ENCODE measurements at regions not wholly inside any gene's neighbourhood (a gene's known extent, or its start where the extent isn't known, plus 50 kb on each side); places are given as distances from the start of the nearest gene placed in this dataset.
"Not testable (repeated sequence)": the region's sequence is repeated elsewhere in the genome, so short reads cannot be mapped to it uniquely, and the experiment has no call there.

- DNase-seq (ENCODE audit: low read depth, low spot score): no peak
- no peak overlapping the region for H3K4me3 ChIP-seq (ENCODE audit: low read length)
Measured at GRCh38 chr4:3607690-3608552, 75.7 kb upstream of the LRPAP1 start.

GRCh38 chr4:3606850-3607249, 74.6 kb upstream of the LRPAP1 start:
- not testable (repeated sequence) for DNase-seq (ENCODE audit: low read depth, low spot score); H3K4me3 ChIP-seq (ENCODE audit: low read length)

GRCh38 chr4:3606271-3606670, 74.0 kb upstream of the LRPAP1 start:
- not testable (repeated sequence) for H3K4me3 ChIP-seq (ENCODE audit: low read length); DNase-seq (ENCODE audit: low read depth, low spot score)

- no peak overlapping the region for H3K4me3 ChIP-seq (ENCODE audit: low read length)
- DNase-seq (ENCODE audit: low read depth, low spot score): no peak
Measured at GRCh38 chr4:3605491-3605890, 73.3 kb upstream of the LRPAP1 start.

GRCh38 chr4:3602886-3603645, 70.8 kb upstream of the LRPAP1 start:
- not testable (repeated sequence) for DNase-seq (ENCODE audit: low read depth, low spot score); H3K4me3 ChIP-seq (ENCODE audit: low read length)

- DNase-seq (ENCODE audit: low read depth, low spot score): no peak
- H3K4me3 ChIP-seq (ENCODE audit: low read length): no peak overlapping the region
Measured at GRCh38 chr4:3601992-3602391, 69.8 kb upstream of the LRPAP1 start.

GRCh38 chr4:3601108-3601690, 69.0 kb upstream of the LRPAP1 start:
- DNase-seq (ENCODE audit: low read depth, low spot score); H3K4me3 ChIP-seq (ENCODE audit: low read length): not testable (repeated sequence)

- H3K4me3 ChIP-seq (ENCODE audit: low read length): no peak overlapping the region
- no peak for DNase-seq (ENCODE audit: low read depth, low spot score)
Measured at GRCh38 chr4:3599951-3600350, 67.7 kb upstream of the LRPAP1 start.

- no peak overlapping the region for H3K4me3 ChIP-seq (ENCODE audit: low read length)
- no peak for DNase-seq (ENCODE audit: low read depth, low spot score)
Measured at GRCh38 chr4:3598695-3599227, 66.5 kb upstream of the LRPAP1 start.

- not testable (repeated sequence) for H3K4me3 ChIP-seq (ENCODE audit: low read length); DNase-seq (ENCODE audit: low read depth, low spot score)
Measured at GRCh38 chr4:3597896-3598505, 65.8 kb upstream of the LRPAP1 start.

- DNase-seq (ENCODE audit: low read depth, low spot score); H3K4me3 ChIP-seq (ENCODE audit: low read length): not testable (repeated sequence)
Measured at GRCh38 chr4:3596957-3597733, 64.9 kb upstream of the LRPAP1 start.

GRCh38 chr4:3595627-3596291, 63.5 kb upstream of the LRPAP1 start:
- not testable (repeated sequence) for DNase-seq (ENCODE audit: low read depth, low spot score); H3K4me3 ChIP-seq (ENCODE audit: low read length)

GRCh38 chr4:3594751-3595150, 62.5 kb upstream of the LRPAP1 start:
- not testable (repeated sequence) for DNase-seq (ENCODE audit: low read depth, low spot score)

GRCh38 chr4:3589946-3590924, 58.0 kb upstream of the LRPAP1 start:
- not testable (repeated sequence) for DNase-seq (ENCODE audit: low read depth, low spot score); H3K4me3 ChIP-seq (ENCODE audit: low read length)

More at GRCh38 chr4:3594751-3595150, 62.5 kb upstream of the LRPAP1 start:
- not testable (repeated sequence) for H3K4me3 ChIP-seq (ENCODE audit: low read length)

GRCh38 chr4:3589379-3589778, 57.2 kb upstream of the LRPAP1 start:
- not testable (repeated sequence) for H3K4me3 ChIP-seq (ENCODE audit: low read length); DNase-seq (ENCODE audit: low read depth, low spot score)

- not testable (repeated sequence) for H3K4me3 ChIP-seq (ENCODE audit: low read length); DNase-seq (ENCODE audit: low read depth, low spot score)
Measured at GRCh38 chr4:3588517-3589194, 56.4 kb upstream of the LRPAP1 start.
